Prostate gland (tissue), 2 donors: ENCODE measurements at regions not wholly inside any gene's neighbourhood (a gene's known extent, or its start where the extent isn't known, plus 50 kb on each side); places are given as distances from the start of the nearest gene placed in this dataset.

Experiments used
- DNase-seq: peaks from one replicate; pipeline ENCODE4 v3.0.0-alpha.2; 2019; ENCODE audit warnings: low spot score
- H3K27ac ChIP-seq, 2 donors: fragments of 200-600 bp; sonication (generic); 2 replicates each; pipeline ENCODE4 v1.5.1; 2017 to 2019
- H3K27me3 ChIP-seq: fragments of 200-600 bp; sonication (generic); replicated peaks from 2 replicates; pipeline ENCODE4 v1.5.1; 2019; ENCODE audit not compliant: insufficient read depth
- H3K36me3 ChIP-seq, 2 donors: fragments of 200-600 bp; sonication (generic); 1 replicate in 1 of 2; 2 replicates in 1 of 2; pipeline versions ENCODE4 v1.5.1 to v1.8.1; 2017 to 2019
- H3K4me1 ChIP-seq: fragments of 200-600 bp; sonication (generic); replicated peaks from 2 replicates; pipeline ENCODE4 v1.5.1; 2019
- H3K4me3 ChIP-seq, 2 donors: fragments of 200-600 bp; sonication (generic); 2 replicates each; pipeline ENCODE4 v1.5.1; 2017 to 2019
- H3K9me3 ChIP-seq: fragments of 200-600 bp; sonication (generic); 2 replicates; pipeline ENCODE4 v1.5.1; 2017
- CTCF ChIP-seq, 4 experiments: fragments of 200-600 bp in 2 of 4; fragments of 450-650 bp in 2 of 4; sonication (generic) in 2 of 4; IDR thresholded peaks; 1 replicate in 3 of 4; 2 replicates in 1 of 4; pipeline ENCODE4 v1.5.1; 2016 to 2019; ENCODE audit warnings: antibody characterized with exemption in 4 of 4, mild to moderate bottlenecking in 2 of 4, moderate library complexity in 2 of 4
- POLR2A ChIP-seq: fragments of 450-650 bp; IDR thresholded peaks from one replicate; pipeline ENCODE4 v1.6.1; 2016; ENCODE audit warnings: antibody characterized with exemption, mild to moderate bottlenecking
- POLR2AphosphoS5 ChIP-seq: sonication (generic); formaldehyde crosslinking; IDR thresholded peaks from one replicate; pipeline ENCODE4 v1.6.1; 2017; ENCODE audit warnings: antibody characterized with exemption
- WGBS: methylation state at CpG from one replicate; pipeline ENCODE4 v1.1.5; 2018; 5-methylcytosine and 5-hydroxymethylcytosine counted together
- intact Hi-C: fragments of 100-400 bp; cut with DNase I; formaldehyde crosslinking; loops from one replicate; pipeline ENCODE4 v1.14.2; 2022

GRCh38 chr4:189128341-189128740 is 812.3 kb upstream of the FRG1 start:
- intact Hi-C loops = no loop called here

GRCh38 chr4:189129044-189129694 is 811.5 kb upstream of the FRG1 start:
- TF ChIP-seq POLR2A (no peak), POLR2AphosphoS5 (no peak), CTCF (IDR thresholded peaks at IDR 0.05) (no peak)
- Histone ChIP-seq H3K27ac (no peak overlapping the region), H3K27me3 (no peaks in the 10 kb centered on the region), H3K4me3 (no peak overlapping the region), H3K36me3 (no peaks in the 10 kb centered on the region), H3K4me1 (no peaks in the 10 kb centered on the region), H3K9me3 (no peaks in the 10 kb centered on the region)
- DNase-seq = no peak
- intact Hi-C loops = no loop called here
- 51% methylated on average over 10 of the region's 10 CpGs for WGBS

More at GRCh38 chr4:189128341-189128740, 812.3 kb upstream of the FRG1 start:
- Histone ChIP-seq H3K27ac (no peak overlapping the region), H3K4me3 (no peak overlapping the region), H3K9me3 (no peaks in the 10 kb centered on the region), H3K27me3 (no peaks in the 10 kb centered on the region), H3K36me3 (no peaks in the 10 kb centered on the region), H3K4me1 (no peaks in the 10 kb centered on the region)
- TF ChIP-seq POLR2AphosphoS5 (no peak), POLR2A (no peak), CTCF (IDR thresholded peaks at IDR 0.05) (no peak)
- 53% methylated on average over 4 of the region's 4 CpGs for WGBS
- DNase-seq = no peak

- no peaks in the 10 kb centered on the region for H3K36me3 ChIP-seq
- H3K27me3 ChIP-seq = no peaks in the 10 kb centered on the region
- intact Hi-C loops = no loop called here
- H3K27ac ChIP-seq = no peak overlapping the region
- 92% methylated on average over 4 of the region's 4 CpGs for WGBS
- no peak for DNase-seq
- no peaks in the 10 kb centered on the region for H3K4me1 ChIP-seq
- no peaks in the 10 kb centered on the region for H3K9me3 ChIP-seq
- no peak overlapping the region for H3K4me3 ChIP-seq
- no peak for TF ChIP-seq POLR2AphosphoS5
- no peak for TF ChIP-seq POLR2A
- no peak for TF ChIP-seq CTCF (IDR thresholded peaks at IDR 0.05)
Measured at GRCh38 chr4:189131118-189131517, 809.6 kb upstream of the FRG1 start.

- TF ChIP-seq POLR2A (no peak), POLR2AphosphoS5 (no peak), CTCF (IDR thresholded peaks at IDR 0.05) (no peak)
- no peak overlapping the region for H3K27ac ChIP-seq
- 78% methylated on average over 4 of the region's 4 CpGs for WGBS
- intact Hi-C loops = no loop called here
- DNase-seq = no peak
- H3K9me3 ChIP-seq = no peaks in the 10 kb centered on the region
- H3K4me3 ChIP-seq = no peak overlapping the region
- H3K27me3 ChIP-seq = no peaks in the 10 kb centered on the region
- no peaks in the 10 kb centered on the region for H3K4me1 ChIP-seq
- no peaks in the 10 kb centered on the region for H3K36me3 ChIP-seq
Measured at GRCh38 chr4:189136462-189136861, 804.2 kb upstream of the FRG1 start.

GRCh38 chr4:189143263-189143952 is 797.3 kb upstream of the FRG1 start:
- WGBS = 36% methylated on average over 6 of the region's 6 CpGs
- H3K27me3 ChIP-seq = no peaks in the 10 kb centered on the region
- H3K27ac ChIP-seq = no peak overlapping the region
- H3K4me3 ChIP-seq = no peak overlapping the region
- peak; percentile 81 for DNase-seq
- no peaks in the 10 kb centered on the region for H3K4me1 ChIP-seq
- peak; percentile 82 for TF ChIP-seq POLR2AphosphoS5
- no peak for TF ChIP-seq CTCF (IDR thresholded peaks at IDR 0.05)
- intact Hi-C loops = no loop called here
- H3K9me3 ChIP-seq = no peaks in the 10 kb centered on the region
- H3K36me3 ChIP-seq = no peaks in the 10 kb centered on the region
